ENCODE measurements at regions not wholly inside any gene's neighbourhood (a gene's known extent, or its start where the extent isn't known, plus 50 kb on each side); places are given as distances from the start of the nearest gene placed in this dataset.

DNA sequence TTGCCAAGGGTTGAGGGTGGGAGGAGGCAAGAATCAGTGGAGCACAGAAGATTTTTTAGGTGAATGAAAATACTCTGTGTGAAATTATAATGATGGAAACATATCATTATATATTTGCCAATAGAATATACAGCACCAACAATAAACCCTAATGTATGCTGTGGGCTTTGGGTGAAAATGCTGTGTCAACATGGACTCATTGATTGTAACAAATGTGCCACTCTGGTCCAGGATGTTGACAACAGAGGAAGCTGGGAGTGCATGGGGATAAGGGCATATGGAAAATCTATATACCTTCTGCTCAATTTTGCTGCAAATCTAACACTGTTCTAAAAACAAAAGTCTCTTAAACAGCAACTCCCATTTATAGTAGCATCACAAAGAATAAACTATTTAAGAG, 114.3 kb downstream of the LYZL1 start:
- no peak for DNase-seq

GRCh38 chr10:29407280-29407858, 118.5 kb downstream of the LYZL1 start:
- no peak for DNase-seq
